ENCODE measurements at regions not wholly inside any gene's neighbourhood (a gene's known extent, or its start where the extent isn't known, plus 50 kb on each side); places are given as distances from the start of the nearest gene placed in this dataset.
"Not testable (repeated sequence)": the region's sequence is repeated elsewhere in the genome, so short reads cannot be mapped to it uniquely, and the experiment has no call there.

DNA sequence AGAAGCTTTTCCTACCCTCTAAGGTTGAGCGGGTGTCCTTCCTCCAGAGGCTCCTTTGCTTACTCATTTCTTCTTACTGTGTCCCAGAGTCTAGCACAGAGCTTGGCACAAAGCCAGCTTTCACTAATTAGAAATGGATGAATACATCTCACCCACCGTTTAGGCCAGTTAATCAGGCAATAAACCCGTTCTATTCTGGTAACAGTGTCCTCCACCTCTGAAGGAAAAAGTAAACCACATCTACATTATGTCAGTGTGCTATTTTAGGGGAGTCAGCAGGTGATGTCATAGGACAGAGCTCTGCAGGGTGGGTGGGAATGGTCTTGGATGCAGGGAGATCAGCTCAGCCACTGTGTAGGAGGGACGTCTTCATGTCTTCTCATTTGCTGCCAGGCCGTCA lies 109.2 kb downstream of the OSTF1 start:
- DNase-seq = no peak

DNA sequence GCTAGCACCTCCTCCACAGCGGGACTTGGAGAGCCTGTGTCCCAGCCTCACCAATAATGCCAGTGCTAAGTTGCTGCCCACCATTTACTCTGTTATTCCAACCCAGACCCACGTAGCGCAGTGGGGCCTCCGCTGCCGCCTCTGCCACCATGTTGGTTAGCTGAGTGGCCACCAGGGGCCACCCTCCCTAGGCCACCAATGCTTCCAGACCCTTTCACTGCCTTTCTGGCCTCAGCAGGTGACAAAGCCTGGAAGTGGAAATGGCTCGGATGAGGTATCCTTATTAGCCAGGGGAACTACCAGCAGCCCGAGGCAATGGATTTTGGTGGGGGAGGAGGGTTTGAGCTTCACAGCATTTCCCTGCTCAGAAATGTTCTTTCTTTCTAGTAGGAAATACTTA lies 110.1 kb downstream of the OSTF1 start:
- DNase-seq = no peak

- no peak for DNase-seq
Observed at GRCh38 chr9:75200892-75201470, 112.7 kb downstream of the OSTF1 start.

- DNase-seq = no peak
Observed at GRCh38 chr9:75201480-75202209, 113.3 kb downstream of the OSTF1 start.

- not testable (repeated sequence) for DNase-seq
Observed at GRCh38 chr9:75207997-75208396, 119.7 kb downstream of the OSTF1 start.

GRCh38 chr9:75210215-75210614 lies 121.9 kb downstream of the OSTF1 start:
- DNase-seq = no peak

- no peak for DNase-seq
Observed at GRCh38 chr9:75213765-75214164, 125.5 kb downstream of the OSTF1 start.

DNA sequence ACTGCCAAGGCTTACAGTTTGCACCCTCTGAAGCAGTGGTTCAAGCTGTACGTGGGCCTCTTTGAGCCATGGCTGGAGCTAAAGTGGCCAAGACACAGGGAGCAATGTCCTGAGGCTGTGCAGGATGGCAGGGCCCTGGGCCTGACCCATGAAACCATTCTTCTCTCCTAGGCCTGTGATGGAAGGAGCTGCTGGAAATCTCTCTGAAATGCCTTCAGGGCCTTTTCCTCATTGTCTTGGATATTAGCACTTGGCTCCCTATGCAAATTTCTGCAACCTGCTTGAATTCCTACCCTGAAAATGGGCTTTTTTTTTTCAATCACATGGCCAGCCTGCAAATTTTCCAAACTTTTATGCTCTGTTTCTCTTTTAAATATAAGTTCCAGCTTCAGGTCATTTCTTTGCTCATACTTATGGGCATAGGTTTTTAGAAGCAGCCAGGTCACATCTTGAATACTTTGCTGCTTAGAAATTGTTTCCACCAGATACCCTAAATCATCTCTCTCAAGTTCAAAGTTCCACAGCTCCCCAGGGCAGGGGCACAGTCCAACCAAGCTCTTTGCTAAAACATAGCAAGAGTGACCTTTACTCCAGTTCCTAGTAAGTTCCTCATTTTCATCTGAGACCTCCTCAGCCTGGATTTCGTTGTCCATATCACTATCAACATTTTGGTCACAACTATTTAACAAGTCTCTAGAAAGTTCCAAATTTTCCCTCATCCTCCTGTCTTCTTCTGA lies 138.3 kb downstream of the OSTF1 start:
- no peak for DNase-seq

- no peak for DNase-seq
Observed at GRCh38 chr9:75228893-75229292, 140.6 kb downstream of the OSTF1 start.

GRCh38 chr9:75229605-75230332 lies 141.5 kb downstream of the OSTF1 start:
- no peak for DNase-seq

GRCh38 chr9:75230469-75230868 lies 142.2 kb downstream of the OSTF1 start:
- no peak for DNase-seq

GRCh38 chr9:75231167-75231566 lies 142.9 kb downstream of the OSTF1 start:
- DNase-seq = no peak

DNA sequence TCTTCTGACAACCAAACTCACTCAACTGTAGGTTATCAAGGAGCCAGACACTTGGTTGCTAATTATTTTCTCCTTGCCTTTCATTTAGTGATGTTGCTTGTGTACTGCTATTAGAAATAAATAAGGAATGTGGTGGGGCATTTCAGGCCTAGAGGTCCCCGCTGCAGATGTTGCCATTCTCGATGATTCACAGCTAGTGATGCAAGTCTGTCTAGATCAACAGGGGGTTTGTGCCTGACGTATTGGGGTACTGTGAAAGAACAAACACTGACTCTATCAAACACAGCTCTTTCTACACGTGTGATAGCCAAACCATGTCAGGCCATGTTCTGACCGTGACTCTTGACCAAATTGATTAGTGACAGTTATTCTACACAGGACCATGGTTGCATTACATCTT lies 144.7 kb downstream of the OSTF1 start:
- DNase-seq = no peak

DNA sequence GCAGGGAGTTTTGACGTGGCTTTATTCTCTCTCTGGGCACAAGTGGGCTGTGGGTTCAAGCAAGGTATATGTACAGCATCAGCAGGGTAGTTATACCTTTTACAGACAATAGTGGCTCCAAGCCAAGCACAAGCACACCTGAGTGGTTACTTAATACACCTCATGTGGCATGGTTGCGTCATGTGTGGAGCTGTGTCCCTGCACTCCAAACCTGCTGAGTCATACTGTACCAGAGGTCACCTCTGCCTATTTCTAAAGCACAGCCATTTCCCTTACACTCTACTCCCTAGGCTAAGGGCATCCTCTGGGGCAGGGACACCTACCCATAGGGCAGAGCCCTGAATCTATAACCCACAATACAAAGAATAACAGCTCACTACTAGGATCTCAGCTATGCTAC lies 147.3 kb downstream of the OSTF1 start:
- DNase-seq = no peak

DNA sequence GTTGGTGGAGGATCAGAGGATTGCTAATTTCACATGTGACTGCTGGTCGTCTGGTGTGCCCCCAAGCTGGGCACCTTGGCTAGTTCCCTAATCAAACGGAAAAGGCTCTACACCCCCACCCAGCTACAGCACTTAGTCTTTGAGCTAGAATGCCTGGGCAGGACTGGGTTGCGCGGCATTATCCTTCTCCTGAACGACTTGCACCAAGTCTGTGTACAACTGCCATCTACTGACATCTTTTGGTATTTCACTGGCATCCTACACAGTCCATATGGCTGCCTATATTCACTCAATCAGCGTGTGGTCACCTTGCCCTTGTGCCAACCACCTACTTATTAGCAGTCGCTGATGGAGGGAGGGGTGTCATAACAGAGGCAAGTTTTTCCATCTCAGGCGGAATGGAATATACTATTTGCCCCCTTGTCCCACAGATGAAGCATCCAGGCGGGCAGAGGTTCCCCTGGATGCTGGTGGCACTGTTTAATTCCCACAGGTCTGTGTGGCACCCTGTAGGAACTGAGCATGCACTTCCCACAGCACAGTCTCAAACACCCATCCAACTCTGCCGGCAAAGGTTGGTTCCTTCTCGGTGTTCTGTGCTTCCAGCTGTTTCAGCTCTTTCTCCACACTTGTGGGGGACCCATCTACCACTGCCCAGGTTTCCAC lies 150.1 kb downstream of the OSTF1 start:
- DNase-seq = no peak

DNA sequence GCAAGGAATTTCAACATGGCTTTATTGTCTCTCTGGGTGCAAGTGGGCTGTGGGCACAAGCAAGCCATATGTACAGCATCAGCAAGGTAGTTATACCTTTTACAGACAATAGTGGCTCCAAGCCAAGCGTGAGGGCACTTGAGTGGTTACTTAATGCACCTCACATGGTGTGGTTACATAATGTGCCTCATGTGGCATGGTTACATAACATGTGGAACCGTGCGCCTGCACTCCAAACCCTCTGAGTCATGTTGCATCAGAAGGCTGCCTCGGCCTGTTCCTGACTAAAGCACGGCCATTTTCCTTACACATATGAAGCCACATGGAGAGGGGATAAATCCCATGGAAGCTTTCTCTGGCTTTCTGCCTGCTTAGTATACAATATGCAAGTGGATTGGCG lies 150.9 kb downstream of the OSTF1 start:
- no peak for DNase-seq

DNA sequence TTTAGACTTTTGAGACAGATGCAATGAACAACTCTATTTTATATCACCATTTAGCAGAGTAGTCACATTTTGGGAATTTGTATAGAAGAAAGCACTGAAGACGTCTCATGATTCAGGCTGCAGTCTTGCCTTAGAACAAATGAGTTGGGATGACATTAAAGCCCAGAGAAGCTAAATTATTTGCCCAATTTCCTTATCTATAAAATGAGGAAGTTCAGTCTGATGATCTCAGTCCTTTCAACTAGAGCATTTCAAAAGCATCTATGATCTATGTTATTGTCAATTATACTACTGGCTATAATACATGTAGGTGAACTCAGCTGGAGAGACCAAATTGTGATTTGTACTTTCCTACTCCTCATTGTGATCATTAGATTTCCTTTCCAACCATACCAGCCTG lies 154.1 kb downstream of the OSTF1 start:
- DNase-seq = no peak

- DNase-seq = no peak
Observed at GRCh38 chr9:75246949-75247348, 158.6 kb downstream of the OSTF1 start.

GRCh38 chr9:75265525-75265972 lies 177.2 kb downstream of the OSTF1 start:
- no peak for DNase-seq

DNA sequence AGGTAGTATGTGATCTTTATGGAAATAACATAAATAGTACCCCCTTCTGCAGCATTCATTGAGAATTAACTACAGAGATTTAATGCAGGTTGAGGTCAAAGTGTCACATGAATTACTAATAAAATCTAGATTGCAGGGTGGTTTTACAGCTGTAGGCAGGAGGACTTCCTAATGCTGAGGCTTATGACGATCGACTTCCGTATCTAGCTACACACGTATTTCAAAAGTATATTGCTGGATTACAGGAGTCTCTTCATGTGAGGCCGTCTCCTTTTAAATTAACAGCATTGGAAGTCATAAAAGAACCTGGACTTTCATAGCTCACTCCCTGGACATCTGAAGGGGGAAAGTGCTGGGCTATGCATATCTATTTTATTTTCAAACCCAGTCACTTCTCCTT lies 180.9 kb downstream of the OSTF1 start:
- DNase-seq = no peak

DNA sequence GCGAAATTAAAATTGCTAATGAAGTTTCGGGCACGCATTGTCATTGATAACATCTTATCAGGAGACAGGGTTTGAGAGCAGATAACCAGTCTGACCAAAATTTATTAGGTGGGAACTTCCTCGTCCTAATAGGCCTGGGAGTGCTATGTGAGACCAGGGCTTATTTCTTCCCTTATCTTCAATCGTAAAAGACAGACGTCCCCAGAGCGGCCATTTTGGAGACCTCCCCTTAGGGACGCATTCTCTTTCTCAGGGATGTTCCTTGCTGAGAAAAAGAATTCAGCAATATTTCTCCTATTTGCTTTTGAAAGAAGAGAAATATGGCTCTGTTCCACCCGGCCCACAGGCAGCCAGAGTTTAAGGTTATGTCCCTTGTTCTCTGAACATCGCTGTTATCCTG lies 184.7 kb downstream of the OSTF1 start:
- DNase-seq = not testable (repeated sequence)

DNA sequence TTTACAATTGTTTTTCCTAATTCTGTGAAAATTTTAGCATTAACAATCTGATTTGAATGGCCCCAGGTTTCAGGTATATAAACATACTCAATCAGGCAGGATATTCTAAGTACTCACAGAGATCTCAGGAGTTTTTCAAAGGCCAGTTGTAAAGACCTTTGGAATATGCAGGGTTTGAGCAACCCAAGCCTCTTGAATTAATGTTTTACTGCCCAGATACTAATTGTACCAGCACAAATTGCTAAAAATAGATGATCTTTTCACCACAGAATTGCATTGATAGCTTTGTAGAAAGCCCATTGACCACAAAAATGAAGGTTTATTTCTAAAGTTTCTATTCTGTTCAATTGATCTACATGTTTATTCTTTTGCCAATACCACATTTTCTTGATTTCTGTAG lies 186.5 kb downstream of the OSTF1 start:
- DNase-seq = no peak

- no peak for DNase-seq
Observed at GRCh38 chr9:75282047-75282446, 193.7 kb downstream of the OSTF1 start.
